Right lobe of liver (tissue), 6 donors: ENCODE measurements at regions not wholly inside any gene's neighbourhood (a gene's known extent, or its start where the extent isn't known, plus 50 kb on each side); places are given as distances from the start of the nearest gene placed in this dataset.

Source experiments
- ATAC-seq, 4 donors: fragments of 200-7000 bp; cut with Tn5 transposase; one replicate each; pipeline ENCODE4 v1.9.1; 2020; ENCODE audit warnings: mild to moderate bottlenecking in 4 of 4, moderate library complexity in 4 of 4
- DNase-seq, 3 donors: peaks; one replicate each; pipeline ENCODE4 v3.0.0-alpha.2; 2020
- H3K27ac ChIP-seq, 3 donors: fragments of 200-600 bp; one replicate each; pipeline ENCODE4 v1.8.0; 2022
- H3K27me3 ChIP-seq, 2 donors: fragments of 200-600 bp; one replicate each; pipeline ENCODE4 v1.8.0; 2022
- H3K36me3 ChIP-seq, 4 donors: fragments of 200-600 bp; sonication (generic) in 1 of 4; one replicate each; pipeline versions ENCODE4 v1.5.1 to v1.8.0; 2017 to 2022; ENCODE audit warnings: control low read depth in 1 of 4
- H3K4me1 ChIP-seq, 4 donors: fragments of 200-600 bp; sonication (generic) in 1 of 4; one replicate each; pipeline versions ENCODE4 v1.5.1 to v1.8.0; 2017 to 2022; ENCODE audit warnings: control low read depth in 1 of 4
- H3K4me3 ChIP-seq, 3 donors: fragments of 200-600 bp; one replicate each; pipeline ENCODE4 v1.8.0; 2022
- H3K9me3 ChIP-seq, 4 donors: fragments of 200-600 bp; sonication (generic) in 1 of 4; one replicate each; pipeline versions ENCODE4 v1.5.1 to v1.8.0; 2017 to 2022; ENCODE audit warnings: control low read depth in 1 of 4
- CTCF ChIP-seq, 4 donors: fragments of 200-600 bp in 3 of 4; fragments of 450-650 bp in 1 of 4; IDR thresholded peaks; one replicate each; pipeline versions ENCODE4 v1.5.1 to v1.8.0; 2016 to 2022; ENCODE audit warnings: antibody characterized with exemption in 4 of 4, mild to moderate bottlenecking in 2 of 4
- POLR2A ChIP-seq: fragments of 450-650 bp; IDR thresholded peaks from one replicate; pipeline ENCODE4 v1.6.1; 2017; ENCODE audit warnings: antibody characterized with exemption, mild to moderate bottlenecking
- whole genome bisulfite sequencing: methylation state at CpG from one replicate; pipeline ENCODE4 v1.1.6; 2018; ENCODE audit warnings: low coverage, low lambda C conversion rate; ENCODE audit not compliant: insufficient coverage; ENCODE audit errors: missing lambda C conversion rate; 5-methylcytosine and 5-hydroxymethylcytosine counted together
- intact Hi-C, 2 donors: fragments of 100-400 bp; cut with DNase I; formaldehyde crosslinking; loops; one replicate each; pipeline versions ENCODE4 v1.11.2 to v1.14.1; 2022
- donor health status: DM: no; HTN: yes; CAD: no.
- donor health status: DM: no; HTN: no; CAD: no.
- donor health status: DM: no; HTN: no; CAD: no.
- donor health status: DM: no; HTN: yes; CAD: no.
- donor health status: DM: no; HTN: yes; CAD: no.

GRCh38 chr4:153079857-153080391 is 124.3 kb upstream of the TRIM2 start:
- no peak for DNase-seq
- Histone ChIP-seq H3K4me3 (no peak overlapping the region), H3K27me3 (no peaks in the 10 kb centered on the region), H3K27ac (no peak overlapping the region), H3K36me3 (no peaks in the 10 kb centered on the region), H3K9me3 (no peaks in the 10 kb centered on the region), H3K4me1 (peaks cover 0 to 1% (median 0%) of the 10 kb centered on the region in 4 donors)
- no peak for ATAC-seq
- 38% methylated on average over 1 of the region's 6 CpGs for WGBS
- intact Hi-C loops = loop anchor here in 1 of 2 donors (10.0 kb wide), 1 partner anchor 235 kb away; no protein-coding TSS in a partner anchor
- TF ChIP-seq POLR2A = no peak
- TF ChIP-seq CTCF (IDR thresholded peaks at IDR 0.05) = no peak

- Histone ChIP-seq H3K27me3 (no peaks in the 10 kb centered on the region), H3K4me1 (peaks cover 0 to 8% (median 0%) of the 10 kb centered on the region in 4 donors), H3K27ac (no peak overlapping the region), H3K36me3 (no peaks in the 10 kb centered on the region), H3K4me3 (no peak overlapping the region), H3K9me3 (no peaks in the 10 kb centered on the region)
- no peak for DNase-seq
- TF ChIP-seq POLR2A (no peak), CTCF (IDR thresholded peaks at IDR 0.05) (no peak)
- 78% methylated on average over 5 of the region's 7 CpGs for WGBS
- ATAC-seq = no peak
- intact Hi-C loops = loop anchor here in 1 of 2 donors (10.0 kb wide), 1 partner anchor 236 kb away; no protein-coding TSS in a partner anchor
Measured at GRCh38 chr4:153081006-153081580, 123.2 kb upstream of the TRIM2 start.

GRCh38 chr4:153081693-153082092 is 122.5 kb upstream of the TRIM2 start:
- intact Hi-C loops = loop anchor here in 1 of 2 donors (10.0 kb wide), 1 partner anchor 237 kb away; no protein-coding TSS in a partner anchor
- H3K4me3 ChIP-seq = no peak overlapping the region
- DNase-seq = no peak
- WGBS = 93% methylated on average over 2 of the region's 4 CpGs
- H3K27ac ChIP-seq = no peak overlapping the region
- ATAC-seq = no peak
- no peaks in the 10 kb centered on the region for H3K27me3 ChIP-seq
- no peaks in the 10 kb centered on the region for H3K36me3 ChIP-seq
- H3K4me1 ChIP-seq = peaks cover 0 to 8% (median 0%) of the 10 kb centered on the region in 4 donors
- H3K9me3 ChIP-seq = no peaks in the 10 kb centered on the region
- TF ChIP-seq POLR2A (no peak), CTCF (IDR thresholded peaks at IDR 0.05) (no peak)

GRCh38 chr4:153082322-153083301 is 121.6 kb upstream of the TRIM2 start:
- Histone ChIP-seq H3K4me3 (no peak overlapping the region), H3K27ac (no peak overlapping the region), H3K27me3 (no peaks in the 10 kb centered on the region), H3K4me1 (peaks cover 0 to 8% (median 0%) of the 10 kb centered on the region in 4 donors), H3K9me3 (no peaks in the 10 kb centered on the region), H3K36me3 (no peaks in the 10 kb centered on the region)
- 68% methylated on average over 8 of the region's 15 CpGs for WGBS
- ATAC-seq = no peak
- intact Hi-C loops = loop anchor here in 1 of 2 donors (10.0 kb wide), 1 partner anchor 238 kb away; no protein-coding TSS in a partner anchor
- TF ChIP-seq CTCF (IDR thresholded peaks at IDR 0.05) (no peak), POLR2A (no peak)
- no peak for DNase-seq
